Fibroblast of mammary gland (primary cell): ENCODE measurements at regions not wholly inside any gene's neighbourhood (a gene's known extent, or its start where the extent isn't known, plus 50 kb on each side); places are given as distances from the start of the nearest gene placed in this dataset.

Experiments used
- DNase-seq: peaks from one replicate; pipeline ENCODE4 v3.0.0-alpha.2; 2010; ENCODE audit warnings: low read depth
- H3K4me3 ChIP-seq: 2 replicates; pipeline ENCODE4 v1.5.1; 2011; ENCODE audit warnings: low read depth, mild to moderate bottlenecking, low read length, moderate library complexity; ENCODE audit not compliant: control insufficient read depth
- TF ChIP-seq, protein P1 (sequence below): conservative IDR thresholded peaks from 2 replicates; pipeline ENCODE4 v1.5.1; 2011; ENCODE audit warnings: low read depth, low read length, inconsistent platforms; ENCODE audit not compliant: control insufficient read depth, insufficient read depth

DNA sequence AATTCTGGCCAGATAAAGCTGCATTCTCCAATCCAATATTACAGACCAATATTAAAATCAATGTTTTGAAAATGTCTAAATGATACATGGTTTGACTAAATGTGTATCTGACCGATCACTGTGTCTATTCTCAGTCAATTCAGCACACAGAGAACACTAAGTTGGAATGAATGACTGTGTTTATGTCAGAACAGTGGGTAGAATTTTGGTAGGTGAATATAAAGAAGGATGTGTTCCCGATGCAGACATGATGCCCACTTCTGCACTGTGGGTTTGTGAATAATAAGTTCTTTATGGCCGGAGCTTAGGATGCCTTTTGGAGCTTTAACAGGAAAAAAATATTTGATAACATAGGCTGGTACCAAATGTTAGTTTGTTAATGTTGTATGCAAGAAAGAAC, 113.2 kb upstream of the GIMD1 start:
- TF ChIP-seq, protein P1, sequence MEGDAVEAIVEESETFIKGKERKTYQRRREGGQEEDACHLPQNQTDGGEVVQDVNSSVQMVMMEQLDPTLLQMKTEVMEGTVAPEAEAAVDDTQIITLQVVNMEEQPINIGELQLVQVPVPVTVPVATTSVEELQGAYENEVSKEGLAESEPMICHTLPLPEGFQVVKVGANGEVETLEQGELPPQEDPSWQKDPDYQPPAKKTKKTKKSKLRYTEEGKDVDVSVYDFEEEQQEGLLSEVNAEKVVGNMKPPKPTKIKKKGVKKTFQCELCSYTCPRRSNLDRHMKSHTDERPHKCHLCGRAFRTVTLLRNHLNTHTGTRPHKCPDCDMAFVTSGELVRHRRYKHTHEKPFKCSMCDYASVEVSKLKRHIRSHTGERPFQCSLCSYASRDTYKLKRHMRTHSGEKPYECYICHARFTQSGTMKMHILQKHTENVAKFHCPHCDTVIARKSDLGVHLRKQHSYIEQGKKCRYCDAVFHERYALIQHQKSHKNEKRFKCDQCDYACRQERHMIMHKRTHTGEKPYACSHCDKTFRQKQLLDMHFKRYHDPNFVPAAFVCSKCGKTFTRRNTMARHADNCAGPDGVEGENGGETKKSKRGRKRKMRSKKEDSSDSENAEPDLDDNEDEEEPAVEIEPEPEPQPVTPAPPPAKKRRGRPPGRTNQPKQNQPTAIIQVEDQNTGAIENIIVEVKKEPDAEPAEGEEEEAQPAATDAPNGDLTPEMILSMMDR = no peak
- no peak overlapping the region for H3K4me3 ChIP-seq

DNA sequence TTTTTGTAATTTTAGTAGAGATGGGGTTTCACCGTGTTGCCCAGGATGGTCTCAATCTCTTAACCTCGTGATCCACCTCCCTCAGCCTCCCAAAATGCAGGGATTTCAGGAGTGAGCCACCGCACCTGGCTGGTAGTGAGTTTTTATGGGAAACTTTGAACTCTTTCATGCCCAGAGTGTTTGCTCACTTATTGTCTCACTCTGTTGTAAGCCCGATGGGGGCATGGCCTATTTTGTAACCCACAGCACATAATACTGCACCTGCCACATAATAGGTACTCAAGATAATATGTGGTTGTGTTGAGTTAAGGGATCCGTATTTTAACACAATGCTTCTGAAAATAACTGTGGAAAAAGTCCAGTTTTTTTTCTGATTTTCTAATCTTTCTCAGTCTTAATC, 109.6 kb upstream of the GIMD1 start:
- no peak for DNase-seq
- no peak overlapping the region for H3K4me3 ChIP-seq
- TF ChIP-seq, protein P1 = no peak

More for the DNA sequence above, 113.2 kb upstream of the GIMD1 start:
- no peak for DNase-seq

DNA sequence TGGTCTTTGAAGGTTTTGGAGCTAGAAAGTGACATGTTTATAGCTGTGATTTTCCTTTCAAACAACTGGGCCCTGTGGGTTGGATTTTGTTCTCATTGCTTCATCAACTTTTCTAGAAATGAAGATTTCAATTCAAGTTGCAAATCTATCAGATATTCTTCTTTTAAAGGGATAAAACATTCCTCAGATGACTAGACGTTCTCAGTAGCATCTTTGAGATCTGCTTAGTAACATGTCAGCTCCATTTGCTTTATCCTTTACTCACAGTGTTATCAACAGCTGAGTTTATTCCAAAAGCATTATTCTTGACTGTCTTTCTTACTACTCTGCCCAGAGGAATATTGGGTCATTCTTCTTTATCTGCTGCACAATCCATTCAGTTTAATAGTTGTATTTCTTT, 108.2 kb upstream of the GIMD1 start:
- TF ChIP-seq, protein P1 = no peak
- DNase-seq = no peak
- H3K4me3 ChIP-seq = no peak overlapping the region

DNA sequence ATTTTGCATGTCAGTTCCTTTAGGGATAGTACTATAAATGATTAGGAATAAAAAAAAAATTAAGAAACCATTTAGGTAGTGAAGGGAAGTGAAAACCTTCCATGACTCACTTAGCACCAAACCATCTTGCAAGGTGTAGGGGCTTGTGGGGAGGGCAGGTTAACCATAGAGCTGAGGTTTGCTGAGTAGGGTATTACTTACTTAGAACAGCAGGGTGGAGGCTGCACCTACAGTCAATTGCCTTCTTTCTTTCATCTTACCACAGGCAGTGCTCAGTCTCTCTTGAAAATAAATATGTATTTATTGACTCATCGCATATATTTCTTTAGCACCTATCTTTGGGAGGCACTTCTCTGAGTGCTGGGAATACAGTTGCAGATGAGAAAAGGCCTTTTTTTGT, 104.9 kb upstream of the GIMD1 start:
- TF ChIP-seq, protein P1 = no peak
- DNase-seq = no peak
- no peak overlapping the region for H3K4me3 ChIP-seq

DNA sequence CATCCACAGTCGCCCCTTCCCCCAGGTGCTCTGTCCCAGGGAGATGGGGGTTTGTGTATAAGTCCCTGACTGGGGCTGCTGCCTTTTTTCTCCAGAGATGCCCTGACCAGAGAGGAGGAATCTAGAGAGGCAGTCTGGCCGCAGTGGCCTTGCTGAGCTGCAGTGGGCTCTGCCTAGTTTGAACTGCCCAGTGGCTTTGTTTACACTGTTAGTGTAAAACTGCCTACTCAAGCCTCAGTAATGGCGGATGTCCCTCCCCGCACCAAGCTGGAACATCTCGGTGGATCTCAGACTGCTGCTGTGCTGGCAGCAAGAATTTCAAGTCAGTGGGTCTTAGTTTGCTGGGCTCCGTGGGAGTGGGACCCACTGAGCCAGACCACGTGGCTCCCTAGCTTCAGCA, 102.6 kb upstream of the GIMD1 start:
- H3K4me3 ChIP-seq = no peak overlapping the region
- TF ChIP-seq, protein P1 = no peak
- no peak for DNase-seq

DNA sequence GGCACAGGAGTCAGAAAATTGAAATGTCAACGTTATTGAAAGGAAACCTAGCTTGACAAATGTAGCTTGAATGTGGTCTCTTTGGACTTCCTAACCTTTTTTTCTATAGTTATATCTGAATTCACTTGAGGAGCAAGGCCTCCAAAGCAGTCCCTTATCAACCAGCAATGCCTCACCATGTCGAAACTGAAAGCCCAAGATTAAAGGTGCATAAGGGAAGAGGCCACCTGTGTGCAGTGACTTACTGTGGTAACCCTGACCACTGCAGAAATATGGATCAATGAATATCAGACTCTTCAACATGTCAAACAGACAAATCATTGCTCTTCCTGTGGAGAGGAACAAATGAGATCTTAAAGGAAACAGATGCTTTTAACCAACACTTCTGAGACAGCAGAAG, 95.0 kb upstream of the GIMD1 start:
- TF ChIP-seq, protein P1 = no peak
- no peak for DNase-seq
- H3K4me3 ChIP-seq = no peak overlapping the region

DNA sequence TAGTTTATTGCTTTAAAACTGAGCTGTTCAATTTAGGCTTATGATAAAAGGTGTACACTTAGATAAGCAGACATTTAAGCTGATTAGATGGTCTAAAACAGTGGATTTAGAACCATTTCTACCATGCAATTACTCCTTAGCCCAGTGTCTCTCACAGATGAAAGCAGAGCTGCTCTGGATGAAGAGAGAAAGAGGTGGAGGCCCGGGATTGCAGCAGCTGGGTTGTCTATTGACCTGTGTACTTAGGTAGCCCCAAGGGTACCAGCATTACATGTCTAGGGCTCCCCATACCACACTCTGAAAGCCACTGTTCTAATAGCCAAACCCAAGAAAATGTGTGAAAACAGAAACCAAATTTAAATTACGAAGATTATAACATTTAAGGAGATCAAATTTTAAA, 86.0 kb upstream of the GIMD1 start:
- no peak for DNase-seq
- TF ChIP-seq, protein P1 = no peak
- no peak overlapping the region for H3K4me3 ChIP-seq
